HCT116 (cell line): ENCODE measurements at regions not wholly inside any gene's neighbourhood (a gene's known extent, or its start where the extent isn't known, plus 50 kb on each side); places are given as distances from the start of the nearest gene placed in this dataset.

Experiments used
- ATAC-seq: fragments of 200-7000 bp; cut with Tn5 transposase; 2 replicates; pipeline ENCODE4 v1.9.1; 2020; ENCODE audit warnings: mild to moderate bottlenecking, moderate library complexity
- BruUV-seq: library from RNA; stranded (reverse); fragments of 400-500 nt; replicated peaks from 2 replicates; lab custom pipeline; 2021; lab: Mats Ljungman, UMichigan
- CTCF ChIA-PET: fragments of 300-600 bp; sonication (Branson Sonifier 250); formaldehyde crosslinking; loops from one replicate; lab custom pipeline; 2021; ENCODE audit warnings: antibody characterized with exemption; lab: Charles Lee
- POLR2A ChIA-PET: fragments of 300-600, 350-600 bp; sonication (Branson Sonifier 250); formaldehyde crosslinking; loops from one replicate; lab custom pipeline; 2021; ENCODE audit warnings: antibody characterized with exemption; lab: Charles Lee
- RAD21 ChIA-PET, 2 experiments: fragments of 300-600 bp; sonication (Branson Sonifier 250); formaldehyde crosslinking; loops; one replicate each; lab custom pipeline; 2023; ENCODE audit warnings: low total read pairs in 2 of 2; ENCODE audit not compliant: uncharacterized antibody in 2 of 2, unreplicated experiment in 2 of 2, low non-redundant PET in 1 of 2; lab: Charles Lee
- DNase-seq: peaks from one replicate; pipeline ENCODE4 v3.0.0-alpha.2; 2010; ENCODE audit warnings: low read depth, low spot score
- H2AFZ ChIP-seq: fragments of 200-600 bp; shearing (Covaris generic), sonication (generic); 2 replicates; pipeline ENCODE4 v1.6.1; 2017; ENCODE audit warnings: low read depth, mixed run types, mixed read lengths, antibody characterized with exemption, low read length; ENCODE audit not compliant: poor library complexity, severe bottlenecking
- H3K27ac ChIP-seq: 2 replicates; pipeline ENCODE4 v1.5.1; 2012; ENCODE audit warnings: low read depth, low read length
- H3K27me3 ChIP-seq: fragments of 200-600 bp; sonication (generic); 2 replicates; pipeline ENCODE4 v1.6.1; 2016; ENCODE audit warnings: mixed run types, low read length, mixed read lengths; ENCODE audit not compliant: insufficient read depth
- H3K36me3 ChIP-seq, 2 experiments: fragments of 200-500 bp in 1 of 2; fragments of 200-600 bp in 1 of 2; sonication (Bioruptor generic) in 1 of 2; sonication (generic) in 1 of 2; 2 replicates each; pipeline versions ENCODE4 v1.5.1 to v1.6.1; 2014 to 2016; ENCODE audit warnings: low read length in 2 of 2, inconsistent platforms in 1 of 2, mixed read lengths in 1 of 2, mixed run types in 1 of 2; ENCODE audit not compliant: insufficient read depth in 2 of 2, control insufficient read depth in 1 of 2
- H3K4me1 ChIP-seq, 2 experiments: fragments of 200-600 bp in 1 of 2; sonication (generic) in 1 of 2; 2 replicates each; pipeline versions ENCODE4 v1.5.1 to v1.6.1; 2012 to 2017; ENCODE audit warnings: low read length in 2 of 2, inconsistent platforms in 1 of 2, mild to moderate bottlenecking in 1 of 2, mixed read lengths in 1 of 2, mixed run types in 1 of 2, moderate library complexity in 1 of 2; ENCODE audit not compliant: insufficient read depth in 2 of 2, control insufficient read depth in 1 of 2
- H3K4me2 ChIP-seq: fragments of 200-600 bp; sonication (generic); 2 replicates; pipeline ENCODE4 v1.6.1; 2017; ENCODE audit warnings: mixed run types, low read length, mixed read lengths
- H3K4me3 ChIP-seq, 2 experiments: fragments of 200-600 bp in 1 of 2; sonication (generic) in 1 of 2; replicated peaks in 1 of 2; 2 replicates each; pipeline ENCODE4 v1.5.1; 2011 to 2016; ENCODE audit warnings: low read length in 2 of 2, control low read depth in 1 of 2, low read depth in 1 of 2, mild to moderate bottlenecking in 1 of 2, mixed read lengths in 1 of 2, mixed run types in 1 of 2
- H3K79me2 ChIP-seq: fragments of 200-600 bp; sonication (generic); 2 replicates; pipeline ENCODE4 v1.6.1; 2017; ENCODE audit warnings: mild to moderate bottlenecking, mixed run types, low read length, moderate library complexity, mixed read lengths; ENCODE audit not compliant: insufficient read depth
- H3K9ac ChIP-seq: fragments of 200-600 bp; sonication (generic); 2 replicates; pipeline ENCODE4 v1.6.1; 2016; ENCODE audit warnings: low read length, mixed read lengths
- H3K9me2 ChIP-seq: fragments of 200-600 bp; sonication (generic), shearing (Covaris generic); 2 replicates; pipeline ENCODE4 v1.6.1; 2017; ENCODE audit warnings: mixed run types, mild to moderate bottlenecking, moderate library complexity; ENCODE audit not compliant: insufficient read depth
- H3K9me3 ChIP-seq, 2 experiments: fragments of 200-500 bp in 1 of 2; fragments of 200-600 bp in 1 of 2; sonication (Bioruptor generic) in 1 of 2; sonication (generic) in 1 of 2; 2 replicates each; pipeline ENCODE4 v1.6.1; 2014 to 2017; ENCODE audit warnings: low read length in 2 of 2, mixed read lengths in 2 of 2, inconsistent platforms in 1 of 2, low read depth in 1 of 2, mild to moderate bottlenecking in 1 of 2, mixed run types in 1 of 2, moderate library complexity in 1 of 2; ENCODE audit not compliant: control insufficient read depth in 1 of 2, insufficient read depth in 1 of 2
- H4K20me1 ChIP-seq: fragments of 200-600 bp; sonication (generic), shearing (Covaris generic); 2 replicates; pipeline ENCODE4 v1.6.1; 2017; ENCODE audit warnings: mixed run types, mild to moderate bottlenecking, moderate library complexity; ENCODE audit not compliant: insufficient read depth
- CEBPB ChIP-seq: IDR thresholded peaks from 2 replicates; pipeline ENCODE4 v1.6.1; 2012; ENCODE audit warnings: low read depth
- EGR1 ChIP-seq: IDR thresholded peaks from 2 replicates; pipeline ENCODE4 v1.6.1; 2012; ENCODE audit warnings: low read depth
- FOSL1 ChIP-seq: IDR thresholded peaks from 2 replicates; pipeline ENCODE4 v1.6.1; 2012; ENCODE audit warnings: low read depth
- JUND ChIP-seq: IDR thresholded peaks from 2 replicates; pipeline ENCODE4 v1.6.1; 2012
- MAX ChIP-seq: IDR thresholded peaks from 2 replicates; pipeline ENCODE4 v1.6.1; 2012
- POLR2A ChIP-seq: IDR thresholded peaks from 2 replicates; pipeline ENCODE4 v1.7.0; 2011; ENCODE audit warnings: borderline replicate concordance; ENCODE audit not compliant: insufficient read depth, insufficient read length; ENCODE audit errors: extremely low read depth
- SP1 ChIP-seq: IDR thresholded peaks from 2 replicates; pipeline ENCODE4 v1.6.1; 2012; ENCODE audit warnings: low read depth
- SRF ChIP-seq: IDR thresholded peaks from 2 replicates; pipeline ENCODE4 v1.6.1; 2012; ENCODE audit warnings: low read depth
- YY1 ChIP-seq: IDR thresholded peaks from 2 replicates; pipeline ENCODE4 v1.6.1; 2011; ENCODE audit warnings: low read length, low read depth, moderate library complexity, mild to moderate bottlenecking; ENCODE audit not compliant: insufficient replicate concordance; ENCODE audit errors: extremely low read depth
- ZBTB33 ChIP-seq: IDR thresholded peaks from 2 replicates; pipeline ENCODE4 v1.6.1; 2011; ENCODE audit warnings: mild to moderate bottlenecking, low read length, moderate library complexity; ENCODE audit not compliant: insufficient replicate concordance; ENCODE audit errors: extremely low read depth
- ZNF274 ChIP-seq: fragments of 200-500 bp; sonication (Bioruptor generic); IDR thresholded peaks from 2 replicates; pipeline ENCODE4 v1.6.1; 2014; ENCODE audit warnings: mild to moderate bottlenecking, low read depth, low read length, inconsistent platforms
- intact Hi-C: fragments of 100-400 bp; cut with micrococcal nuclease; formaldehyde crosslinking; loops from 2 replicates; pipeline ENCODE4 v1.10.0; 2022
- TF ChIP-seq, protein P1 (sequence below), 3 experiments: fragments of 200-600 bp in 1 of 3; sonication (generic) in 1 of 3; IDR thresholded peaks in 2 of 3; conservative IDR thresholded peaks in 1 of 3; 2 replicates each; pipeline ENCODE4 v1.5.1; 2012 to 2017; ENCODE audit warnings: low read depth in 2 of 3, low read length in 2 of 3, antibody characterized with exemption in 1 of 3, borderline replicate concordance in 1 of 3, control low read depth in 1 of 3, mild to moderate bottlenecking in 1 of 3, mixed read lengths in 1 of 3, mixed run types in 1 of 3, moderate library complexity in 1 of 3; ENCODE audit not compliant: insufficient read depth in 1 of 3

DNA sequence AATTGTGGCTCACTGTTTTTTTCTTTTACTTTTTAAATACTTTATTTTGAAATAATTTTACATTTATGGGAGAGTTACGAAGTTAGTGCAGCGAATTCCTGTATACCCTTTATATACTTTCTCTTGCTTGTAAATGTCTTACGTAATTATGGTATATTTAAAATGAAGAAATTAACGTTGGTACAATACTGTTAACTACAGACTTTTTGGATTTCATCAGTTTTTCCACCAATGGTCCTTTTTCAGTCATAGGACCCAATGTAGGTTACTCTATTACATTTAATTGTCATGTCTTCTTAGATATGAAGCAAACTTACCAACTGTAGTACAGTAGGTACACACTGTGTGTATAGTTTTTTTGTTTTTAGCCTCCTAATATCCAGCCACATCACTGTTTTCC lies 76.3 kb downstream of the BOLA3 start:
- Histone ChIP-seq H3K27ac (no peak overlapping the region), H4K20me1 (no peaks in the 10 kb centered on the region), H3K9me3 (no peaks in the 10 kb centered on the region), H3K79me2 (peaks cover 37% of the 10 kb centered on the region), H3K4me3 (no peak overlapping the region), H3K9me2 (no peaks in the 10 kb centered on the region), H3K9ac (no peak overlapping the region), H3K27me3 (no peaks in the 10 kb centered on the region), H3K36me3 (peaks cover 0 to 8% of the 10 kb centered on the region in 2 experiments; a peak in 1 of 4 replicates), H3K4me1 (no peaks in the 10 kb centered on the region), H2AFZ (no peak overlapping the region), H3K4me2 (no peak overlapping the region)
- TF ChIP-seq CEBPB, result no peak
- TF ChIP-seq, protein P1, sequence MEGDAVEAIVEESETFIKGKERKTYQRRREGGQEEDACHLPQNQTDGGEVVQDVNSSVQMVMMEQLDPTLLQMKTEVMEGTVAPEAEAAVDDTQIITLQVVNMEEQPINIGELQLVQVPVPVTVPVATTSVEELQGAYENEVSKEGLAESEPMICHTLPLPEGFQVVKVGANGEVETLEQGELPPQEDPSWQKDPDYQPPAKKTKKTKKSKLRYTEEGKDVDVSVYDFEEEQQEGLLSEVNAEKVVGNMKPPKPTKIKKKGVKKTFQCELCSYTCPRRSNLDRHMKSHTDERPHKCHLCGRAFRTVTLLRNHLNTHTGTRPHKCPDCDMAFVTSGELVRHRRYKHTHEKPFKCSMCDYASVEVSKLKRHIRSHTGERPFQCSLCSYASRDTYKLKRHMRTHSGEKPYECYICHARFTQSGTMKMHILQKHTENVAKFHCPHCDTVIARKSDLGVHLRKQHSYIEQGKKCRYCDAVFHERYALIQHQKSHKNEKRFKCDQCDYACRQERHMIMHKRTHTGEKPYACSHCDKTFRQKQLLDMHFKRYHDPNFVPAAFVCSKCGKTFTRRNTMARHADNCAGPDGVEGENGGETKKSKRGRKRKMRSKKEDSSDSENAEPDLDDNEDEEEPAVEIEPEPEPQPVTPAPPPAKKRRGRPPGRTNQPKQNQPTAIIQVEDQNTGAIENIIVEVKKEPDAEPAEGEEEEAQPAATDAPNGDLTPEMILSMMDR (IDR thresholded peaks at IDR 0.05 in 2 of 3, conservative IDR thresholded peaks at IDR 0.05 in 1 of 3; ENCODE audit: borderline replicate concordance in 1 of 3, insufficient read depth in 1 of 3, low read depth in 2 of 3, low read length in 2 of 3), result no peak
- TF ChIP-seq MAX, result no peak
- TF ChIP-seq JUND, result no peak
- no peak for TF ChIP-seq SRF
- TF ChIP-seq SP1, result no peak
- no peak for TF ChIP-seq ZBTB33
- TF ChIP-seq FOSL1, result no peak
- no peak for TF ChIP-seq YY1
- TF ChIP-seq POLR2A, result no peak
- no peak for TF ChIP-seq EGR1
- no peak for TF ChIP-seq ZNF274
- POLR2A ChIA-PET, result no interaction called here
- RAD21 ChIA-PET, result no interaction called here
- no peak for DNase-seq
- CTCF ChIA-PET, result no interaction called here
- BruUV-seq, result no TSS peak
- ATAC-seq, result no peak
- intact Hi-C loops, result no loop called here
